Prostate gland (tissue), 2 donors: ENCODE measurements at regions not wholly inside any gene's neighbourhood (a gene's known extent, or its start where the extent isn't known, plus 50 kb on each side); places are given as distances from the start of the nearest gene placed in this dataset.

ENCODE experiments used
- DNase-seq: peaks from one replicate; pipeline ENCODE4 v3.0.0-alpha.2; 2019; ENCODE audit warnings: low spot score
- H3K27ac ChIP-seq, 2 donors: fragments of 200-600 bp; sonication (generic); 2 replicates each; pipeline ENCODE4 v1.5.1; 2017 to 2019
- H3K27me3 ChIP-seq: fragments of 200-600 bp; sonication (generic); replicated peaks from 2 replicates; pipeline ENCODE4 v1.5.1; 2019; ENCODE audit not compliant: insufficient read depth
- H3K36me3 ChIP-seq, 2 donors: fragments of 200-600 bp; sonication (generic); 1 replicate in 1 of 2; 2 replicates in 1 of 2; pipeline versions ENCODE4 v1.5.1 to v1.8.1; 2017 to 2019
- H3K4me1 ChIP-seq: fragments of 200-600 bp; sonication (generic); replicated peaks from 2 replicates; pipeline ENCODE4 v1.5.1; 2019
- H3K4me3 ChIP-seq, 2 donors: fragments of 200-600 bp; sonication (generic); 2 replicates each; pipeline ENCODE4 v1.5.1; 2017 to 2019
- H3K9me3 ChIP-seq: fragments of 200-600 bp; sonication (generic); 2 replicates; pipeline ENCODE4 v1.5.1; 2017
- POLR2A ChIP-seq: fragments of 450-650 bp; IDR thresholded peaks from one replicate; pipeline ENCODE4 v1.6.1; 2016; ENCODE audit warnings: antibody characterized with exemption, mild to moderate bottlenecking
- POLR2AphosphoS5 ChIP-seq: sonication (generic); formaldehyde crosslinking; IDR thresholded peaks from one replicate; pipeline ENCODE4 v1.6.1; 2017; ENCODE audit warnings: antibody characterized with exemption
- WGBS: methylation state at CpG from one replicate; pipeline ENCODE4 v1.1.5; 2018; 5-methylcytosine and 5-hydroxymethylcytosine counted together
- intact Hi-C: fragments of 100-400 bp; cut with DNase I; formaldehyde crosslinking; loops from one replicate; pipeline ENCODE4 v1.14.2; 2022
- TF ChIP-seq, protein P1 (sequence below), 4 experiments: fragments of 200-600 bp in 2 of 4; fragments of 450-650 bp in 2 of 4; sonication (generic) in 2 of 4; IDR thresholded peaks; 1 replicate in 3 of 4; 2 replicates in 1 of 4; pipeline ENCODE4 v1.5.1; 2016 to 2019; ENCODE audit warnings: antibody characterized with exemption in 4 of 4, mild to moderate bottlenecking in 2 of 4, moderate library complexity in 2 of 4

DNA sequence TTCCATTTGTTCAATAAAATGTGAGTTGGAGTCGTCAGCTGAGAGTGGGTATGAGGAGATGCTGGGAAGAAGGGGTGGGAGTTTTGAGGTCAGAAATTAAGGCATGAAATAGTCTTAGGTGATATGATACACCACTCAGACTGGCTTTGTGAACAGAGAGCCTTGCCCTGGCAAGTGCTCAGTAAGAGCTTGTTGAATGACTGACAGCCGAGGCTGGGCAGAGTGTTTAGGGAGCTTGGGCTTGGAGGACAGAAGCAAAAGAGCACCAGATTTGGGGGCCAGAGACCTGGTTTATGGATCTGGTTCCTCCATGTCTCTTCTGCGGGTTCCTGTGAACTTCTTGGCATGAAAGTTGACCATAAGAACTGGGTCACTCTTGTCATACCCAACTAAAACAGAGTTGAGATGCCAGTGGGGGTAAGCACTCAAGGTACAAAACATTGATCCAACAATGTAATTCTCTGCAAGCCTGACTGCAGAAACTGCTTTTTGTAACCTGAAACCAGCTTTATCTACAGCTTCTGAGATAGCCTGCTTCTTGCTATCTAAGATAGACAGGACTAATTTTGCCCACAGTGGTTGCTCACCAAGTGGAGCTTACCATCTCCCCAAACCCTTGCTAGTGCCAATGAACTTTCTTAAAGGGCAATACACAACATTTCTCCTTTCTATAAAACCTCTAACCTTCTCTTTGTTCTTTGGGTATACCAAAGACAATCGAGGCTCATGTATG lies 126.4 kb downstream of the TENT5C start:
- 94% methylated on average over 4 of the region's 4 CpGs for WGBS
- Histone ChIP-seq H3K27me3 (no peaks in the 10 kb centered on the region), H3K9me3 (no peaks in the 10 kb centered on the region), H3K4me1 (no peaks in the 10 kb centered on the region), H3K27ac (no peak overlapping the region), H3K36me3 (no peaks in the 10 kb centered on the region), H3K4me3 (no peak overlapping the region)
- intact Hi-C loops, result no loop called here
- TF ChIP-seq POLR2A (no peak), POLR2AphosphoS5 (no peak)
- TF ChIP-seq, protein P1, sequence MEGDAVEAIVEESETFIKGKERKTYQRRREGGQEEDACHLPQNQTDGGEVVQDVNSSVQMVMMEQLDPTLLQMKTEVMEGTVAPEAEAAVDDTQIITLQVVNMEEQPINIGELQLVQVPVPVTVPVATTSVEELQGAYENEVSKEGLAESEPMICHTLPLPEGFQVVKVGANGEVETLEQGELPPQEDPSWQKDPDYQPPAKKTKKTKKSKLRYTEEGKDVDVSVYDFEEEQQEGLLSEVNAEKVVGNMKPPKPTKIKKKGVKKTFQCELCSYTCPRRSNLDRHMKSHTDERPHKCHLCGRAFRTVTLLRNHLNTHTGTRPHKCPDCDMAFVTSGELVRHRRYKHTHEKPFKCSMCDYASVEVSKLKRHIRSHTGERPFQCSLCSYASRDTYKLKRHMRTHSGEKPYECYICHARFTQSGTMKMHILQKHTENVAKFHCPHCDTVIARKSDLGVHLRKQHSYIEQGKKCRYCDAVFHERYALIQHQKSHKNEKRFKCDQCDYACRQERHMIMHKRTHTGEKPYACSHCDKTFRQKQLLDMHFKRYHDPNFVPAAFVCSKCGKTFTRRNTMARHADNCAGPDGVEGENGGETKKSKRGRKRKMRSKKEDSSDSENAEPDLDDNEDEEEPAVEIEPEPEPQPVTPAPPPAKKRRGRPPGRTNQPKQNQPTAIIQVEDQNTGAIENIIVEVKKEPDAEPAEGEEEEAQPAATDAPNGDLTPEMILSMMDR (IDR thresholded peaks at IDR 0.05), result no peak
- DNase-seq, result no peak

DNA sequence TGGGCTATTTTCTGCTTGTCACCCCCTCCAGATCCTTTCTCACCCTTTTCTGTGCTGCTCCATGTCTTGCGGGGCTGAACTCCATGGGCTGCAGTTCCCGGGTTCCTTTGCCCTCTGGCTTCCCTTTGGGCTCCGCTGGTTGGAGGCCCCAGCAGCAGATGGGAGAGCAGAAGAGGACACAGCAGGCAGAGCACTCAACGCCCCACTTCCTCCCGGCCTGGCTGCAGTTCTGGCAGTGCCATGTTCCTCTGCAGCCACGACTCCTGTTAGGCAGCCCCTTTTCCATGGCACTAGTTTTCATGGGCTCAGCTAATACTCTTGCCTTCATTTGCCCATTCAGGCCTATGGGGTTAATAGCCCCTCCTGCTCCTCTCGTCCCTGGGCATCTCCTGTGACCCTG lies 127.1 kb downstream of the TENT5C start:
- Histone ChIP-seq H3K27ac (no peak overlapping the region), H3K27me3 (no peaks in the 10 kb centered on the region), H3K36me3 (no peaks in the 10 kb centered on the region), H3K4me1 (no peaks in the 10 kb centered on the region), H3K4me3 (no peak overlapping the region), H3K9me3 (no peaks in the 10 kb centered on the region)
- intact Hi-C loops, result no loop called here
- no peak for DNase-seq
- TF ChIP-seq, protein P1 (IDR thresholded peaks at IDR 0.05), result no peak
- TF ChIP-seq POLR2A (no peak), POLR2AphosphoS5 (no peak)
- WGBS, result 90% methylated on average over 7 of the region's 7 CpGs

DNA sequence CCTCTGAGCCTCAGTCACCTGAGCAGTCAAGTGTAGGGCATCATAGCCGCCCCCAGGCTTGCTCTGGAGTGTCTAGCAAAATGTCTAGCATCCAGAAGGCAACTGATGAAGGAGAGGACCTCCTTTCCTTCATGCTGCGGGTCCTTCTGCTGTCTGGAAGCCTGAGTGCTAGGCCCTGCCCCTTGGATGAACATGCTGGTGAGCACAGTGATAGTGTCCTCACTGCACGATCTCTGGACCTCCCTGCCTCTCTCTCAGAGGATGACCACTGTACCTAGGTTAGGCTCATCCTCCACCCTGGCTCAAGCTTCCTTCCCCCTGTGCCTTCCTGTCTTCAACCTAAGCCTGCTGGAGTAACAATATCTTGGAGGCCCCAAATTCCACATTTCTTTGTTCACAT lies 128.6 kb downstream of the TENT5C start:
- no peaks in the 10 kb centered on the region for H3K9me3 ChIP-seq
- TF ChIP-seq, protein P1 (IDR thresholded peaks at IDR 0.05), result no peak
- TF ChIP-seq POLR2AphosphoS5 (no peak), POLR2A (no peak)
- no peak overlapping the region for H3K4me3 ChIP-seq
- WGBS, result 85% methylated on average over 3 of the region's 3 CpGs
- no peak overlapping the region for H3K27ac ChIP-seq
- no peaks in the 10 kb centered on the region for H3K4me1 ChIP-seq
- no peaks in the 10 kb centered on the region for H3K36me3 ChIP-seq
- no peak for DNase-seq
- intact Hi-C loops, result no loop called here
- no peaks in the 10 kb centered on the region for H3K27me3 ChIP-seq

DNA sequence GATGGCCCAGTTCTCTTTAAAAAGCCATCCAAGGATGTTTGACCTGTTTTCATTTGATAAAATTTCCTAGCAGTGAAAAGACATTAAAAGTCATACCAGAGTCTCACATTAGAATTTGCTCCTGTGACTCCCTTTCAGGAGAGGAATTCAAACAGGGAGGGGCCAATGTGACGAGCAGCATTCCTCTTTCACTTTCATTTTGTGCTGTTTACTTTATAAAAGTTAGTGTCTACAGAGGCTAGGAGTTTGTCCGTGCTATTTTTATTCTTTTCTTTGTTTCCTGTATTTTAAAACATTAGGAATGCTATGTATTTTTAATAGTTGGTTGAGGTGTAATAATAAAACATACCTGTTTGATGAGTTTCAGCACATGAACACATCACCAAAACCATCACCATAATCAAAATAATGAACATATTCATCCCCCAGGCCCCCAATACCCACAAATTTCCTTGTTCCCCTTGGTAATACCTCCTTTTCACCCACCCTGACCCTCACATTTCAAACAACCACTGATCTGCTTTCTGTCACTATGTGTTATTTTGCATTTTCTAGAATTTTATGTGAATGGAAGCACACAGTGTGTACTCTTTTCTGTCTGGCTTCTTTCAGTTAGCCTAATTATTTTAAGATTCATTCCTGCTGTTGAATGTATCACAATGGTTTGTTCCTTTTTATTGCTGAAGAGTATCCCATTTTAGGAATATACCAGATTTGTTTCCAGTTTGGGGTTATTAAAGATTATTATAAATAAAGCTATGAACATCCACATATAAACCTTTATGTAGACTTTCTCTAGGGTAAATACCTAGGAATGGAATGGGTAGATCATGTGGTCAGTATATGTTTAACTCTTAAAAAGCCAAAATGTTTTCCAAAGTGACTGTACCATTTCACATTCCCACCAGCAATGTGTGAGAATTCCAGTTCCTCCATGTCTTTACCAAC lies 129.5 kb downstream of the TENT5C start:
- intact Hi-C loops, result no loop called here

More for the DNA sequence above, 129.5 kb downstream of the TENT5C start:
- Histone ChIP-seq H3K27ac (peak overlapping the region; percentile 40 to 43), H3K4me3 (no peak overlapping the region), H3K36me3 (no peaks in the 10 kb centered on the region), H3K9me3 (no peaks in the 10 kb centered on the region), H3K27me3 (no peaks in the 10 kb centered on the region), H3K4me1 (no peaks in the 10 kb centered on the region)
- WGBS, result 0% methylated on average over 2 of the region's 2 CpGs
- DNase-seq, result no peak
- TF ChIP-seq POLR2AphosphoS5, result peak; percentile 39
- TF ChIP-seq POLR2A, result no peak
- TF ChIP-seq, protein P1 (IDR thresholded peaks at IDR 0.05), result no peak
